H9 (cell line): ENCODE measurements at regions not wholly inside any gene's neighbourhood (a gene's known extent, or its start where the extent isn't known, plus 50 kb on each side); places are given as distances from the start of the nearest gene placed in this dataset.

Experiments
- DNase-seq: peaks from one replicate; pipeline ENCODE4 v3.0.0-alpha.2; 2017
- H2AFZ ChIP-seq: one replicate; pipeline ENCODE4 v1.6.1; 2013; ENCODE audit warnings: mild to moderate bottlenecking, low read length, control low read depth, moderate library complexity
- H2AK5ac ChIP-seq: 2 replicates; pipeline ENCODE4 v1.6.1; 2013; ENCODE audit warnings: low read length, control low read depth, mixed read lengths; ENCODE audit not compliant: insufficient read length
- H2BK120ac ChIP-seq: one replicate; pipeline ENCODE4 v1.6.1; 2013; ENCODE audit warnings: low read depth, mild to moderate bottlenecking, low read length, control low read depth, inconsistent platforms; ENCODE audit not compliant: poor library complexity, severe bottlenecking
- H2BK12ac ChIP-seq: 2 replicates; pipeline ENCODE4 v1.6.1; 2013; ENCODE audit warnings: low read length, control low read depth, mixed read lengths, low read depth; ENCODE audit not compliant: insufficient read length
- H2BK15ac ChIP-seq: 2 replicates; pipeline ENCODE4 v1.6.1; 2013; ENCODE audit warnings: low read depth, low read length, control low read depth
- H2BK20ac ChIP-seq: one replicate; pipeline ENCODE4 v1.6.1; 2013; ENCODE audit warnings: low read depth, mild to moderate bottlenecking, low read length, control low read depth, inconsistent platforms; ENCODE audit not compliant: poor library complexity, severe bottlenecking
- H2BK5ac ChIP-seq: 2 replicates; pipeline ENCODE4 v1.6.1; 2013; ENCODE audit warnings: low read length, control low read depth, mixed read lengths; ENCODE audit not compliant: insufficient read length
- H3K14ac ChIP-seq: 2 replicates; pipeline ENCODE4 v1.6.1; 2013; ENCODE audit warnings: low read length, control low read depth; ENCODE audit not compliant: insufficient read depth
- H3K18ac ChIP-seq: 2 replicates; pipeline ENCODE4 v1.6.1; 2013; ENCODE audit warnings: low read depth, mild to moderate bottlenecking, mixed read lengths, low read length, control low read depth; ENCODE audit not compliant: insufficient read length
- H3K23ac ChIP-seq: 2 replicates; pipeline ENCODE4 v1.6.1; 2013; ENCODE audit warnings: low read length, control low read depth, mixed read lengths, low read depth; ENCODE audit not compliant: insufficient read length
- H3K23me2 ChIP-seq: 2 replicates; pipeline ENCODE4 v1.6.1; 2013; ENCODE audit warnings: low read depth, mild to moderate bottlenecking, mixed read lengths, low read length, control low read depth; ENCODE audit not compliant: insufficient read length, poor library complexity, severe bottlenecking
- H3K27ac ChIP-seq: 2 replicates; pipeline ENCODE4 v1.5.1; 2013; ENCODE audit warnings: low read length, control low read depth, mixed read lengths, low read depth; ENCODE audit not compliant: insufficient read length
- H3K27me3 ChIP-seq: 2 replicates; pipeline ENCODE4 v1.6.1; 2013; ENCODE audit warnings: low read length, control low read depth, inconsistent platforms; ENCODE audit not compliant: insufficient read depth
- H3K4ac ChIP-seq: 2 replicates; pipeline ENCODE4 v1.6.1; 2013; ENCODE audit warnings: low read depth, mild to moderate bottlenecking, control low read depth, inconsistent platforms, low read length, moderate library complexity
- H3K4me1 ChIP-seq: 2 replicates; pipeline ENCODE4 v1.6.1; 2013; ENCODE audit warnings: low read length, control low read depth, inconsistent platforms; ENCODE audit not compliant: insufficient read depth
- H3K4me2 ChIP-seq: 2 replicates; pipeline ENCODE4 v1.6.1; 2013; ENCODE audit warnings: low read length, control low read depth, mixed read lengths; ENCODE audit not compliant: insufficient read length, insufficient read depth
- H3K56ac ChIP-seq: 2 replicates; pipeline ENCODE4 v1.6.1; 2013; ENCODE audit warnings: low read depth, mild to moderate bottlenecking, mixed read lengths, low read length, control low read depth; ENCODE audit not compliant: insufficient read length
- H3K79me1 ChIP-seq: 2 replicates; pipeline ENCODE4 v1.6.1; 2013; ENCODE audit warnings: low read depth, mild to moderate bottlenecking, moderate library complexity, low read length, control low read depth, inconsistent platforms; ENCODE audit not compliant: insufficient read depth, poor library complexity, severe bottlenecking
- H3K79me2 ChIP-seq: 2 replicates; pipeline ENCODE4 v1.6.1; 2013; ENCODE audit warnings: low read length, control low read depth, inconsistent platforms; ENCODE audit not compliant: insufficient read depth
- H3K9ac ChIP-seq: 2 replicates; pipeline ENCODE4 v1.6.1; 2013; ENCODE audit warnings: low read length, control low read depth, mixed read lengths; ENCODE audit not compliant: insufficient read length; ENCODE audit errors: extremely low read depth
- H3K9me3 ChIP-seq: one replicate; pipeline ENCODE4 v1.6.1; 2013; ENCODE audit warnings: low read depth, low read length, inconsistent platforms; ENCODE audit not compliant: control insufficient read depth
- H3T11ph ChIP-seq: one replicate; pipeline ENCODE4 v1.6.1; 2013; ENCODE audit warnings: mild to moderate bottlenecking, low read length, control low read depth, inconsistent platforms
- H4K20me1 ChIP-seq: one replicate; pipeline ENCODE4 v1.6.1; 2013; ENCODE audit not compliant: control insufficient read depth, insufficient read length, insufficient read depth
- H4K5ac ChIP-seq: 2 replicates; pipeline ENCODE4 v1.6.1; 2013; ENCODE audit warnings: low read depth, mild to moderate bottlenecking, mixed read lengths, low read length, control low read depth; ENCODE audit not compliant: insufficient read length
- H4K8ac ChIP-seq: replicated peaks from 2 replicates; pipeline ENCODE4 v1.6.1; 2013; ENCODE audit warnings: low read length, control low read depth, mixed read lengths, low read depth; ENCODE audit not compliant: insufficient read length
- H4K91ac ChIP-seq: 2 replicates; pipeline ENCODE4 v1.6.1; 2013; ENCODE audit warnings: low read depth, mild to moderate bottlenecking, moderate library complexity, mixed read lengths, low read length, control low read depth; ENCODE audit not compliant: insufficient read length
- H3K27ac Mint-ChIP-seq, 3 experiments: 2 replicates in 2 of 3; 3 replicates in 1 of 3; pipeline ENCODE4 v1.8.0; 2020 to 2021; ENCODE audit warnings: mixed read lengths in 3 of 3, mild to moderate bottlenecking in 1 of 3, moderate library complexity in 1 of 3
- H3K27me3 Mint-ChIP-seq: 2 replicates; pipeline ENCODE4 v1.8.0; 2021; ENCODE audit warnings: low read depth, mild to moderate bottlenecking, moderate library complexity, mixed read lengths
- H3K36me3 Mint-ChIP-seq, 3 experiments: 2 replicates in 2 of 3; 3 replicates in 1 of 3; pipeline ENCODE4 v1.8.0; 2020 to 2021; ENCODE audit warnings: low read depth in 3 of 3, mixed read lengths in 3 of 3; ENCODE audit not compliant: insufficient read depth in 1 of 3
- H3K4me1 Mint-ChIP-seq, 2 experiments: 2 replicates each; pipeline ENCODE4 v1.8.0; 2020; ENCODE audit warnings: mixed read lengths in 2 of 2
- H3K4me3 Mint-ChIP-seq, 2 experiments: 2 replicates in 1 of 2; 3 replicates in 1 of 2; pipeline ENCODE4 v1.8.0; 2020 to 2021; ENCODE audit warnings: mild to moderate bottlenecking in 2 of 2, mixed read lengths in 2 of 2, moderate library complexity in 1 of 2
- H3K9me3 Mint-ChIP-seq, 2 experiments: 2 replicates in 1 of 2; 3 replicates in 1 of 2; pipeline ENCODE4 v1.8.0; 2020; ENCODE audit warnings: mild to moderate bottlenecking in 2 of 2, mixed read lengths in 2 of 2, moderate library complexity in 1 of 2
- CTCF ChIP-seq: fragments of 200-600 bp; sonication (generic); conservative IDR thresholded peaks from 3 replicates; pipeline ENCODE4 v1.8.0; 2021; ENCODE audit warnings: antibody characterized with exemption, mild to moderate bottlenecking
- WGBS: extraction: QIAGEN DNeasy Blood & Tissue Kit; methylation state at CpG from one replicate; pipeline ENCODE4 v1.1.7; 2013; ENCODE audit warnings: missing lambda C conversion rate, low lambda C conversion rate, mixed read lengths; ENCODE audit not compliant: insufficient read length; ENCODE audit errors: extremely low coverage; 5-methylcytosine and 5-hydroxymethylcytosine counted together

DNA sequence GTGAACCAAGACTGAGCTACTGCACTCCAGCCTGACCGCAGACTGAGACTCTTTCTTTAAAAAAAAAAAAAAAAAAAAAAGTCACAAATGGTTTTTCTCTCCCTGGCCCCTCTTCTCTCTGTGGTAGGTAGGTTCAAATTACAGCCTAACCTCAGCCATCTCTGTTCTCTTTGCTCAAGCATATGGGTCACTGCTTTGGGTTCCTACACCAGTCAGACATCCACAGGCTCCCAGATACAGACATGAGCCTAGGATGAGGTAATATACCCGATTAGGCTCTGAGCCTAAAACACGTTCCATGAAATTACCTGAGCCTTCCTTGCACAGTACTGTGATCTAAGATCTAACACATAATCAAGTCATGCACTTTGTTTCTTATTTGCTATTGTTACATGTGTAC is 90.5 kb upstream of the JAK1 start:
- H4K5ac ChIP-seq: no peak overlapping the region
- no peak overlapping the region for H2AK5ac ChIP-seq
- H3K9ac ChIP-seq: no peak overlapping the region
- no peak for TF ChIP-seq CTCF
- no peaks in the 10 kb centered on the region for H3K9me3 Mint-ChIP-seq
- no peak overlapping the region for H3K23ac ChIP-seq
- no peak overlapping the region for H3K4me2 ChIP-seq
- no peak overlapping the region for H3K4me3 Mint-ChIP-seq
- no peaks in the 10 kb centered on the region for H3K4me1 ChIP-seq
- H3K18ac ChIP-seq: no peak overlapping the region
- H3K14ac ChIP-seq: no peak overlapping the region
- H3K36me3 Mint-ChIP-seq: peaks cover 26 to 40% (median 27%) of the 10 kb centered on the region in 3 experiments; a peak in 6 of 7 replicates
- H4K20me1 ChIP-seq: no peaks in the 10 kb centered on the region
- no peak overlapping the region for H2AFZ ChIP-seq
- no peak overlapping the region for H3K4ac ChIP-seq
- H2BK15ac ChIP-seq: no peak overlapping the region
- no peak overlapping the region for H2BK12ac ChIP-seq
- DNase-seq: no peak
- H3K27ac Mint-ChIP-seq: no peak overlapping the region; a peak in 1 of 7 replicates
- WGBS: no CpG with 5 or more reads among the region's 3 CpGs
- no peak overlapping the region for H2BK20ac ChIP-seq
- H2BK5ac ChIP-seq: no peak overlapping the region
- no peak overlapping the region for H3T11ph ChIP-seq
- peaks cover 2% of the 10 kb centered on the region; the same call in 1 of the 2 replicates for H3K79me2 ChIP-seq
- H3K23me2 ChIP-seq: no peaks in the 10 kb centered on the region
- no peaks in the 10 kb centered on the region for H3K27me3 ChIP-seq
- no peaks in the 10 kb centered on the region for H3K27me3 Mint-ChIP-seq
- no peaks in the 10 kb centered on the region for H3K4me1 Mint-ChIP-seq
- no peak overlapping the region for H2BK120ac ChIP-seq
- no peak overlapping the region for H3K56ac ChIP-seq
- no peaks in the 10 kb centered on the region for H3K9me3 ChIP-seq
- H4K91ac ChIP-seq: no peak overlapping the region
- H4K8ac ChIP-seq: no peak overlapping the region
- no peaks in the 10 kb centered on the region for H3K79me1 ChIP-seq
- H3K27ac ChIP-seq: no peak overlapping the region
